ENCODE measurements at regions not wholly inside any gene's neighbourhood (a gene's known extent, or its start where the extent isn't known, plus 50 kb on each side); places are given as distances from the start of the nearest gene placed in this dataset.

GRCh38 chr3:66672830-66673229 is 172.0 kb upstream of the LRIG1 start:
- in situ Hi-C loops (cut with MboI; ENCODE audit: low sequenced_read_pairs) = no loop called here

DNA sequence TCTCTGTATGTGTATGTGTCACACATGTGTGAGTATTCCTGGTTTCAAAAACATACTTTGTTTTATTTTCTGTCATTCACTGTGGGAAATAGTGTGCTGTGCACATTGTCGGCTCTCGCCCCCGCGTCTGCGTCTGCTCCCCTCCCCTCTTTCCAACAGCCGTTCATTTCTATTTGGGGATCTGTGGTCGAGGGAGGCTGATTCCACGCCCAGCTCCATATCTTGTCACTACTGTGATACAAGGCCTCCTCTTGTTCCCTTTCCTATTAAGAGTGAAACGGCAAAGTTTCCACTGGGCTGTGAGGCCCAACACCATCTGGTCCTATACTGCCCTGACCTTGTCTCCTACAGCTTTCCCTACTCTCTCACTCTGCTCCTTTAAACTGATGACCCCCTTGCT is 172.5 kb upstream of the LRIG1 start:
- in situ Hi-C loops (cut with MboI; ENCODE audit: low sequenced_read_pairs) = no loop called here

DNA sequence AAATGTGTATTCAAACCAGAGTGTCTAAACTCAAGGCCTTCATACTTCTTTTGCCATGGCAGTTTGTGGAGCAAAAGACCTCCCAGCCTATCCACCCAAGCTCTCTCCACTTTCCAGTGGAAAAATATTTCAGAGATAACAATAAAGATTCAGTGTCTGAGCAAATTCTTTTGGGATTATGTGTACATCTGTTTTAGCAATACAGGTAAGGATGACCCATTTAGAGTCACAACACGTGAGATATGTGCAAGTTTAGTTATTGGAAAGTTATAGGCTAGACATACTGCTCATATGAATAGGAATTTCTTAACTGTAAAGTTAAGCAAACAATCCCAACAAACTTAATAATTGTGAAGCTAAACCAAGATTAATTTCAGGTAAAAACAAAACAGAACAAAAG is 174.5 kb upstream of the LRIG1 start:
- in situ Hi-C loops (cut with MboI; ENCODE audit: low sequenced_read_pairs) = no loop called here

- in situ Hi-C loops (cut with MboI; ENCODE audit: low sequenced_read_pairs) = no loop called here
Observed at GRCh38 chr3:66692042-66692765, 191.4 kb upstream of the LRIG1 start.

GRCh38 chr3:66692766-66693150 is 191.9 kb upstream of the LRIG1 start:
- in situ Hi-C loops (cut with MboI; ENCODE audit: low sequenced_read_pairs) = no loop called here

GRCh38 chr3:66693461-66694031 is 192.7 kb upstream of the LRIG1 start:
- in situ Hi-C loops (cut with MboI; ENCODE audit: low sequenced_read_pairs) = no loop called here

- in situ Hi-C loops (cut with MboI; ENCODE audit: low sequenced_read_pairs) = no loop called here
Observed at GRCh38 chr3:66702126-66702525, 201.3 kb upstream of the LRIG1 start.

DNA sequence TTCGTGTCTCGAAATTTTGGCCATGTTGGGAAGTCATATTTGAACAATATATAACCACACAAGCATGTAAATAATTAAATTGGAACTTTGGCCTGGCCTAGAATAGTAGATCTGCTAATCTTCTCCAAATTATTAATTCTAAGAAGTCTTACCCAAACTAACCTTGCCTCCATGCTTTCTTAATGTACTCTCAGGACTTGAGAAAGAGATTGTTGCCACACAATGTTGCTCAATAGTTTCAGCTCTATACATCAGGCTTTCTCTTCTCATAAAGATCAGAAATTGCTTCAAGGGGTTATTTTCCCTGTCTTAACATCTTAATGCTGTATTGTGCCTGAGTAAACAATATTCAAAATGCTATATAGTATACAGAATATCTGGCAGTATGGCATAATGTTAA is 202.7 kb upstream of the LRIG1 start:
- in situ Hi-C loops (cut with MboI; ENCODE audit: low sequenced_read_pairs) = no loop called here

- in situ Hi-C loops (cut with MboI; ENCODE audit: low sequenced_read_pairs) = no loop called here
Observed at GRCh38 chr3:66705076-66705475, 204.3 kb upstream of the LRIG1 start.

- in situ Hi-C loops (cut with MboI; ENCODE audit: low sequenced_read_pairs) = no loop called here
Observed at GRCh38 chr3:66706890-66707289, 206.1 kb upstream of the LRIG1 start.

- in situ Hi-C loops (cut with MboI; ENCODE audit: low sequenced_read_pairs) = no loop called here
Observed at GRCh38 chr3:66709532-66709931, 208.7 kb upstream of the LRIG1 start.

- in situ Hi-C loops (cut with MboI; ENCODE audit: low sequenced_read_pairs) = no loop called here
Observed at GRCh38 chr3:66712210-66712609, 211.4 kb upstream of the LRIG1 start.

- in situ Hi-C loops (cut with MboI; ENCODE audit: low sequenced_read_pairs) = no loop called here
Observed at GRCh38 chr3:66713921-66714320, 213.1 kb upstream of the LRIG1 start.

GRCh38 chr3:66715806-66716205 is 215.0 kb upstream of the LRIG1 start:
- in situ Hi-C loops (cut with MboI; ENCODE audit: low sequenced_read_pairs) = no loop called here

- in situ Hi-C loops (cut with MboI; ENCODE audit: low sequenced_read_pairs) = no loop called here
Observed at GRCh38 chr3:66717806-66718205, 217.0 kb upstream of the LRIG1 start.

- in situ Hi-C loops (cut with MboI; ENCODE audit: low sequenced_read_pairs) = no loop called here
Observed at GRCh38 chr3:66719796-66720356, 219.1 kb upstream of the LRIG1 start.

DNA sequence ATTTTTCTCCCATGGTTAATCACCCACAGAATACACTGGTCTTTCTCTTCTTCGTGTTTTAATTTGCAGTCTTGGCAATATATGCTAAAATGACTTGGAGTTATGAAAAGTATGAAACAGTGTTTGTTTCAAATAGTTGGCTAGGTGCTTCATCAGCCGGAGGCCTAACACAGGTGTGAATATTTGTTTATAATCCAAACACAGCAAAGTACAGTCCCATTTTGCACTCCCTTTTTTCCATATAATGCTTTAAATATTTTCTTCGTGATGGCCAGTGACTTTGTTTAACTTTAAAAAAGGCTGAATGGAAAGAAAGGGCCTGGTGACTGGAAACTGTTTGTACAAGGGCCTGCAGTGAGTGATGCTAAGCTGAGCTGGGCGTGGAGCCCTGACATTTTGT is 219.7 kb upstream of the LRIG1 start:
- in situ Hi-C loops (cut with MboI; ENCODE audit: low sequenced_read_pairs) = no loop called here

GRCh38 chr3:66722675-66723074 is 221.9 kb upstream of the LRIG1 start:
- in situ Hi-C loops (cut with MboI; ENCODE audit: low sequenced_read_pairs) = no loop called here

DNA sequence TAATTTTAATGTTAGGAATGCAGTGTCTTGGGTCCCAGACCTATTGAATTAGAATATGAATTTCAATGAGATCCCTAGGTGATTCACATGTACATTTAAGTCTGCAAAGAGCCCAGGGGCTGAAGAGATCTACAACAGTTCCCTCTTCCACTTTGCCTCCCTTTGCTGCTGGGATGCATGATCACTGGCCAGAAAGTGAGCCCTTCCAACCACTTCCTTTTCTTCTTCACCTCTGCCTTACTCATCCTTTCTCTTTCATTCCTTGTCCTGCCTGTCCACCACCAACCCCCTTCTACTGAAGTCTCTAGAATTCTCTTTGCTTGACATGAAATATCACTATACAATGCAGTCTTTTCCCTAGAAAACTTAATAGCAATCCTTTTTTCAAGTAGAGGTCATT is 222.4 kb upstream of the LRIG1 start:
- in situ Hi-C loops (cut with MboI; ENCODE audit: low sequenced_read_pairs) = no loop called here

GRCh38 chr3:66729687-66730393 is 229.0 kb upstream of the LRIG1 start:
- in situ Hi-C loops (cut with MboI; ENCODE audit: low sequenced_read_pairs) = no loop called here

DNA sequence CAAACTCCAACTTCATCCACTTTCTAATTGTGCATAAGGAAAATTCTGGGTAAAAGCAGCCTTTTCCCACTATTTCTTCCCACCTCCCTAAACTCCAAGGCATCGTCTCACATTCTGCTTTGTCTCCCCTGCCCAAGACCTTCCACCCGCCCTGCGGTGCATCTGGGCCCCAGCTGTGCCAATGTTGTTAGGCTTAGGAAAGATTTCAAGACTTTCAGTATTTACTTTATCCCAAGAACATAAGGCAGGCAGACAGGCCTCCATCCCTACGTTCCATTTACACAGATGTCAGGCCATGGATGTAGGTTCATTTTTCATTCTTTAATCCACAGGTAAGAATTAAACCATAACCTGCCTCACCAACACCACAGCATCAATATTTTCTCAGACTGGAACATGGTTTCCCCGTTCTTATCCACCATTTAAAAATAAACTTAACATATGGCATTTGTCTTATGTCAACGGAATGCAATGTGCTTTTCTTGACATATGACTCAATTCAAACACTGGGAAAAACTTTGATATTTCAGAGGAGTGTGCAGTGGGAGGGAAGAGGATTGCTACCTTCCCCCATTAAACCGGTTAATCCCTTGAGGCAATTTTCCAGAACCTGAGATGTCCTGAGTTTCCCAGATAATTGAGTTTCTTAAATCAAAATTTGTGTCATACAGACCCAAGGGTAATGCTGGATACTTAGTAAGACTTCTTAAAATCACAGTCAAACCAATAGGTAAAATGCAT is 238.0 kb upstream of the LRIG1 start:
- in situ Hi-C loops (cut with MboI; ENCODE audit: low sequenced_read_pairs) = no loop called here
